Loucy (cell line): ENCODE measurements at regions not wholly inside any gene's neighbourhood (a gene's known extent, or its start where the extent isn't known, plus 50 kb on each side); places are given as distances from the start of the nearest gene placed in this dataset.

Experiments used
- EZH2phosphoT487 ChIP-seq: fragments of 200-600 bp; IDR thresholded peaks from 2 replicates; pipeline ENCODE4 v1.6.1; 2018; ENCODE audit warnings: antibody characterized with exemption, mild to moderate bottlenecking, moderate library complexity, borderline replicate concordance
- TF ChIP-seq, protein P1 (sequence below): fragments of 200-600 bp; sonication (generic); conservative IDR thresholded peaks from 2 replicates; pipeline ENCODE4 v1.5.1; 2014; ENCODE audit warnings: mild to moderate bottlenecking, antibody characterized with exemption, low read length

DNA sequence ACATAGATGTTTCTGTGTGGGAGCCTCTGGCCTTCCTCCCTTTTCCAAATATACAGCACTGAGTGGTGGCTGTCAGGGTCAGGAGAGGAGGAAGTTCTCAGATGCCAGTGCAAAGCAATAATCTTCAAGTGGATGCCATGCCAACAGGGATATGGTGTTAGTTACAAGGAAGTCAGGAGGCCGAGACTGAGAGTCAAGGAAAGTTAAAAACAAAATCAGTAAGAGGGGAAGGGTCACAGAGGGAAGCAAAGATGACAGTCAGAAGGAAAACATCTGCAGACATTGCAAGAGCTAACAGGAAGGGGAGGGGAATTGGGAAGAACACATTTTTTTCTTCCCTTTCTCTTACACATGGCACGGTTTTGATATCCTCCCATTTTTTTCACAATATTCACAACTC, 691.4 kb downstream of the ADGRL2 start:
- no peak for TF ChIP-seq EZH2phosphoT487
- TF ChIP-seq, protein P1, sequence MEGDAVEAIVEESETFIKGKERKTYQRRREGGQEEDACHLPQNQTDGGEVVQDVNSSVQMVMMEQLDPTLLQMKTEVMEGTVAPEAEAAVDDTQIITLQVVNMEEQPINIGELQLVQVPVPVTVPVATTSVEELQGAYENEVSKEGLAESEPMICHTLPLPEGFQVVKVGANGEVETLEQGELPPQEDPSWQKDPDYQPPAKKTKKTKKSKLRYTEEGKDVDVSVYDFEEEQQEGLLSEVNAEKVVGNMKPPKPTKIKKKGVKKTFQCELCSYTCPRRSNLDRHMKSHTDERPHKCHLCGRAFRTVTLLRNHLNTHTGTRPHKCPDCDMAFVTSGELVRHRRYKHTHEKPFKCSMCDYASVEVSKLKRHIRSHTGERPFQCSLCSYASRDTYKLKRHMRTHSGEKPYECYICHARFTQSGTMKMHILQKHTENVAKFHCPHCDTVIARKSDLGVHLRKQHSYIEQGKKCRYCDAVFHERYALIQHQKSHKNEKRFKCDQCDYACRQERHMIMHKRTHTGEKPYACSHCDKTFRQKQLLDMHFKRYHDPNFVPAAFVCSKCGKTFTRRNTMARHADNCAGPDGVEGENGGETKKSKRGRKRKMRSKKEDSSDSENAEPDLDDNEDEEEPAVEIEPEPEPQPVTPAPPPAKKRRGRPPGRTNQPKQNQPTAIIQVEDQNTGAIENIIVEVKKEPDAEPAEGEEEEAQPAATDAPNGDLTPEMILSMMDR = no peak
